Astrocyte (in vitro differentiated cells and primary cell): ENCODE measurements at regions not wholly inside any gene's neighbourhood (a gene's known extent, or its start where the extent isn't known, plus 50 kb on each side); places are given as distances from the start of the nearest gene placed in this dataset.

ENCODE experiments used
- DNase-seq: peaks from one replicate; pipeline ENCODE4 v3.0.0-alpha.2; 2010; ENCODE audit warnings: low read depth
- FAIRE-seq: peaks from 2 replicates; lab custom pipeline; 2011; peaks lifted over from hg19 to GRCh38; lab: Jason Lieb, UNC
- H2AFZ ChIP-seq: 2 replicates; pipeline ENCODE4 v1.6.0; 2012; ENCODE audit warnings: low read depth, low read length, inconsistent platforms
- H3K27ac ChIP-seq: 2 replicates; pipeline ENCODE4 v1.5.1; 2011; ENCODE audit warnings: low read depth, low read length, inconsistent platforms
- H3K27me3 ChIP-seq: 2 replicates; pipeline ENCODE4 v1.6.0; 2011; ENCODE audit warnings: low read length, inconsistent platforms; ENCODE audit not compliant: insufficient read depth
- H3K36me3 ChIP-seq: 2 replicates; pipeline ENCODE4 v1.5.1; 2011; ENCODE audit warnings: low read length, inconsistent platforms; ENCODE audit not compliant: insufficient read depth
- H3K4me1 ChIP-seq: 2 replicates; pipeline ENCODE4 v1.5.1; 2011; ENCODE audit warnings: low read length, inconsistent platforms; ENCODE audit not compliant: insufficient read depth
- H3K4me2 ChIP-seq: 2 replicates; pipeline ENCODE4 v1.6.0; 2012; ENCODE audit warnings: low read length, inconsistent platforms
- H3K4me3 ChIP-seq: 2 replicates; pipeline ENCODE4 v1.5.1; 2011; ENCODE audit warnings: low read depth, mild to moderate bottlenecking, low read length, inconsistent platforms; ENCODE audit not compliant: insufficient read depth
- H3K79me2 ChIP-seq: 2 replicates; pipeline ENCODE4 v1.6.0; 2012; ENCODE audit warnings: mild to moderate bottlenecking, low read length, inconsistent platforms; ENCODE audit not compliant: insufficient read depth
- H3K9ac ChIP-seq: 2 replicates; pipeline ENCODE4 v1.6.0; 2012; ENCODE audit warnings: mild to moderate bottlenecking, low read length, inconsistent platforms
- H3K9me3 ChIP-seq: 2 replicates; pipeline ENCODE4 v1.5.1; 2012; ENCODE audit warnings: low read depth, mild to moderate bottlenecking, low read length, inconsistent platforms; ENCODE audit not compliant: insufficient read depth
- H4K20me1 ChIP-seq: 2 replicates; pipeline ENCODE4 v1.6.0; 2012; ENCODE audit warnings: low read length, inconsistent platforms; ENCODE audit not compliant: insufficient read depth
- H3K27ac Mint-ChIP-seq: one replicate; pipeline ENCODE4 v1.8.0; 2021; ENCODE audit warnings: mild to moderate bottlenecking, mixed read lengths; ENCODE audit not compliant: unreplicated experiment
- H3K27me3 Mint-ChIP-seq: one replicate; pipeline ENCODE4 v1.8.0; 2021; ENCODE audit warnings: low read depth, mixed read lengths; ENCODE audit not compliant: unreplicated experiment
- H3K36me3 Mint-ChIP-seq: one replicate; pipeline ENCODE4 v1.8.0; 2021; ENCODE audit warnings: low read depth, mixed read lengths; ENCODE audit not compliant: unreplicated experiment
- H3K4me1 Mint-ChIP-seq: one replicate; pipeline ENCODE4 v1.8.0; 2021; ENCODE audit warnings: low read depth, mixed read lengths; ENCODE audit not compliant: unreplicated experiment
- H3K4me3 Mint-ChIP-seq: one replicate; pipeline ENCODE4 v1.8.0; 2021; ENCODE audit warnings: mild to moderate bottlenecking, moderate library complexity, mixed read lengths; ENCODE audit not compliant: unreplicated experiment
- H3K9me3 Mint-ChIP-seq: one replicate; pipeline ENCODE4 v1.8.0; 2021; ENCODE audit warnings: mild to moderate bottlenecking, mixed read lengths; ENCODE audit not compliant: unreplicated experiment
- EZH2 ChIP-seq: IDR thresholded peaks from 2 replicates; pipeline ENCODE4 v1.6.1; 2012; ENCODE audit warnings: mild to moderate bottlenecking, low read length, inconsistent platforms; ENCODE audit not compliant: insufficient read depth
- TF ChIP-seq, protein P1 (sequence below): IDR thresholded peaks from 2 replicates; pipeline ENCODE4 v1.5.1; 2011; ENCODE audit warnings: low read depth, mild to moderate bottlenecking, inconsistent platforms, low read length, moderate library complexity; ENCODE audit not compliant: insufficient read depth

DNA sequence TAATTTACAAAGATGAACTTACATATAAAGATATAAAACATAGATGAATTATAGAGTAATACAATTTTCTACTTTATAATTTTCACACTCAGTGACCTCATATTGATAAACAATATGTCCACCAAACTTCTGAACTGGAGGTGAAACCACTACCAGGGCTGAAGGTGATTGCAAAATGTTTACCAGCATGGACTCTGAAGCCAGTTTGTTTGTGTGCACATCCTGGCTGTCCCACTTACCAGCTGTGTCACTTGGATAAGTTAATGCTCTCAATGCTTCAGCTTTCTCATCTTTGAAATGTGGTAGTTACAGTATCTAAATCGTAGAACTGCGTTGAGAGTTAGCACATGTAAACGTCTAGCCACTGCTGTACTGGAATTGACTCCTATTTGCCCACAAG is 392.6 kb downstream of the HNRNPD start:
- TF ChIP-seq, protein P1, sequence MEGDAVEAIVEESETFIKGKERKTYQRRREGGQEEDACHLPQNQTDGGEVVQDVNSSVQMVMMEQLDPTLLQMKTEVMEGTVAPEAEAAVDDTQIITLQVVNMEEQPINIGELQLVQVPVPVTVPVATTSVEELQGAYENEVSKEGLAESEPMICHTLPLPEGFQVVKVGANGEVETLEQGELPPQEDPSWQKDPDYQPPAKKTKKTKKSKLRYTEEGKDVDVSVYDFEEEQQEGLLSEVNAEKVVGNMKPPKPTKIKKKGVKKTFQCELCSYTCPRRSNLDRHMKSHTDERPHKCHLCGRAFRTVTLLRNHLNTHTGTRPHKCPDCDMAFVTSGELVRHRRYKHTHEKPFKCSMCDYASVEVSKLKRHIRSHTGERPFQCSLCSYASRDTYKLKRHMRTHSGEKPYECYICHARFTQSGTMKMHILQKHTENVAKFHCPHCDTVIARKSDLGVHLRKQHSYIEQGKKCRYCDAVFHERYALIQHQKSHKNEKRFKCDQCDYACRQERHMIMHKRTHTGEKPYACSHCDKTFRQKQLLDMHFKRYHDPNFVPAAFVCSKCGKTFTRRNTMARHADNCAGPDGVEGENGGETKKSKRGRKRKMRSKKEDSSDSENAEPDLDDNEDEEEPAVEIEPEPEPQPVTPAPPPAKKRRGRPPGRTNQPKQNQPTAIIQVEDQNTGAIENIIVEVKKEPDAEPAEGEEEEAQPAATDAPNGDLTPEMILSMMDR, result no peak
- no peak for TF ChIP-seq EZH2
- FAIRE-seq (no peak), DNase-seq (no peak)
- Histone ChIP-seq H3K9me3 (no peaks in the 10 kb centered on the region), H3K4me1 (no peaks in the 10 kb centered on the region), H3K36me3 (no peaks in the 10 kb centered on the region), H3K79me2 (no peaks in the 10 kb centered on the region), H3K9ac (no peak overlapping the region), H3K4me2 (no peak overlapping the region), H3K27ac (no peak overlapping the region), H3K27me3 (no peaks in the 10 kb centered on the region), H2AFZ (no peak overlapping the region), H3K4me3 (no peak overlapping the region), H4K20me1 (no peaks in the 10 kb centered on the region)
- Mint-ChIP-seq H3K9me3 (no peaks in the 10 kb centered on the region), H3K27ac (no peak overlapping the region), H3K27me3 (peaks cover 5% of the 10 kb centered on the region), H3K4me3 (no peak overlapping the region), H3K4me1 (no peaks in the 10 kb centered on the region), H3K36me3 (no peaks in the 10 kb centered on the region)

DNA sequence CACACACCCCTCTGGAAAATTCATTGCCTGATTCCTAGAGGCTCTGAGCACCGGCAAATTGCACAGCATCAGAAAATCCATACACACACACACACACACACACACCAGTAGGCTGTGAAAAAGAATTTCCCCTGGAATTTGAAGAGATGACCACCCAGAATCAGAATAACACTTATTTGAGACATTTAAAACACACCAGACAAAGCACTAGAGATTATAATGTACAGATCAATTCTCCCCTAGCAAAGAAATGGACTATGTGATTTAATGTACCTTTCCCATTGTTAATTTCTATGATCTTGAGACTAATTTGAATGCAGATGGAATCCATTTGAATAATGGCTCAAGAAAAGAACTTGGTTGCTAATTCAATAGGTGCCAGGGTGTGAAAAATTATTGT is 399.3 kb downstream of the HNRNPD start:
- TF ChIP-seq, protein P1, result no peak
- TF ChIP-seq EZH2, result no peak
- H3K4me3 ChIP-seq, result no peak overlapping the region
- H3K27me3 ChIP-seq, result no peaks in the 10 kb centered on the region
- Mint-ChIP-seq H3K9me3 (peaks cover 2% of the 10 kb centered on the region), H3K36me3 (no peaks in the 10 kb centered on the region), H3K27me3 (peaks cover 15% of the 10 kb centered on the region), H3K4me3 (no peak overlapping the region), H3K4me1 (no peaks in the 10 kb centered on the region), H3K27ac (no peak overlapping the region)
- no peaks in the 10 kb centered on the region for H3K4me1 ChIP-seq
- no peaks in the 10 kb centered on the region for H3K79me2 ChIP-seq
- H3K27ac ChIP-seq, result no peak overlapping the region
- DNase-seq (no peak), FAIRE-seq (no peak)
- H3K36me3 ChIP-seq, result no peaks in the 10 kb centered on the region
- no peak overlapping the region for H2AFZ ChIP-seq
- no peak overlapping the region for H3K9ac ChIP-seq
- no peak overlapping the region for H3K4me2 ChIP-seq
- H4K20me1 ChIP-seq, result no peaks in the 10 kb centered on the region
- H3K9me3 ChIP-seq, result no peaks in the 10 kb centered on the region

DNA sequence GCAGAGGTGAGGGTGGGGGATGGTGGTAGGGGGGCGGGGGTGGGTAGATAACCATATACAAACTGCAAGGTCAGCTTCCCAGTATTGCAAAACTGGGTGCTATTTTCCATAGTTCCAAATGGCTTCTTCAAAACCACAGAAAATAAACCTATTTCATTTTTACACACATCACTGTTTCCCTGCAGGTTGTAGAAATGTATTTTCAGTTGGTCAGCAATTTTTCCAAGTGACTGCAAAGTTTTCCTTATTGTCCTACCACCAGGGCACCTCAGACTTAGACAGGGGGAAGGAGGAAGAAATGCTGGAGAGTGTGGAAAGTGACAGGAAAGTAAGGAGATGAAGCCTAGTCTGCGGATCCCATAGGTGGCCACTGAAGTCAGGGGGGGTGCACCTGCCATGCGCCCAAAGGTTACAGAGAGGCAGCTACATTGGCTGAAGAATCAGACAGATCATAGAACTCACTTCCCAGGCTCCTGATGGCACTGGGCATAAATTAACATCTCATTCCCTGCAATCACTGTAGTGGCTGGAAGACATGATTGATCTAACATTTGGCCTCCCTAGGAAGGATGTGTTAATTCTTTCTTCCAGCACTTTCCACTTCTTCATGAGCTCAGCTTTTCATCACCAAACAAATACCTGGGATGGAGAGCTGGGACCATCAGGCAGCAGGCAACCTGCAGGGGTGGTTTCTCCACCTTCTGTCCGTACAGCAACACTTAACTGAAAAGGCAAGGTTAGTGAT is 402.0 kb downstream of the HNRNPD start:
- Histone ChIP-seq H3K4me1 (no peaks in the 10 kb centered on the region), H3K27ac (no peak overlapping the region), H2AFZ (no peak overlapping the region), H4K20me1 (no peaks in the 10 kb centered on the region), H3K9ac (no peak overlapping the region), H3K36me3 (no peaks in the 10 kb centered on the region), H3K9me3 (no peaks in the 10 kb centered on the region), H3K4me3 (no peak overlapping the region), H3K4me2 (no peak overlapping the region), H3K27me3 (no peaks in the 10 kb centered on the region), H3K79me2 (no peaks in the 10 kb centered on the region)
- DNase-seq (no peak), FAIRE-seq (no peak)
- Mint-ChIP-seq H3K4me1 (no peaks in the 10 kb centered on the region), H3K9me3 (peaks cover 2% of the 10 kb centered on the region), H3K4me3 (no peak overlapping the region), H3K27ac (no peak overlapping the region), H3K36me3 (no peaks in the 10 kb centered on the region), H3K27me3 (peaks cover 13% of the 10 kb centered on the region)
- TF ChIP-seq, protein P1, result no peak
- TF ChIP-seq EZH2, result no peak
